ENCODE measurements at regions not wholly inside any gene's neighbourhood (a gene's known extent, or its start where the extent isn't known, plus 50 kb on each side); places are given as distances from the start of the nearest gene placed in this dataset.
"Not testable (repeated sequence)": the region's sequence is repeated elsewhere in the genome, so short reads cannot be mapped to it uniquely, and the experiment has no call there.

DNA sequence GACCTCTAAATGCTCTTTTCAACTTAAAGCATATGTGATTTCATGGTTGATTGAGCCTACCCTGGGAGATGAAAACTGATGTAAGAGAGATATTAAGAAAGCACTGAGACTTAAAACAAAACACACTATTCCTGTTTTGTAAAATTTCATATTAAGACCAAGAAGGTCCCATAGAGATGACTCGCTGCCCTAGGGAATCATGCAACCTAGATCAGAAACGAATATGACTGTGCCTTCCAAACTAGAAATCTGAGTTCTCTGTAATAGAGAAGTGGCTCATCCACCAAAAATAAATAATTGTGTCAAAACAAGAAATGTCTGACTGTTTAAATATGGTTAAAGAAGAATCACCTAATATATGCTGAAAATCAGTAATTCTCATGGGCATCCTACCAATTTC, 776.8 kb upstream of the SOX11 start:
- DNase-seq: no peak
- Histone ChIP-seq H3K27me3 (no peaks in the 10 kb centered on the region), H3K4me3 (no peak overlapping the region), H3K4me1 (no peaks in the 10 kb centered on the region), H3K9me3 (no peaks in the 10 kb centered on the region), H3K36me3 (no peaks in the 10 kb centered on the region), H3K27ac (no peak overlapping the region)
- TF ChIP-seq, protein P1, sequence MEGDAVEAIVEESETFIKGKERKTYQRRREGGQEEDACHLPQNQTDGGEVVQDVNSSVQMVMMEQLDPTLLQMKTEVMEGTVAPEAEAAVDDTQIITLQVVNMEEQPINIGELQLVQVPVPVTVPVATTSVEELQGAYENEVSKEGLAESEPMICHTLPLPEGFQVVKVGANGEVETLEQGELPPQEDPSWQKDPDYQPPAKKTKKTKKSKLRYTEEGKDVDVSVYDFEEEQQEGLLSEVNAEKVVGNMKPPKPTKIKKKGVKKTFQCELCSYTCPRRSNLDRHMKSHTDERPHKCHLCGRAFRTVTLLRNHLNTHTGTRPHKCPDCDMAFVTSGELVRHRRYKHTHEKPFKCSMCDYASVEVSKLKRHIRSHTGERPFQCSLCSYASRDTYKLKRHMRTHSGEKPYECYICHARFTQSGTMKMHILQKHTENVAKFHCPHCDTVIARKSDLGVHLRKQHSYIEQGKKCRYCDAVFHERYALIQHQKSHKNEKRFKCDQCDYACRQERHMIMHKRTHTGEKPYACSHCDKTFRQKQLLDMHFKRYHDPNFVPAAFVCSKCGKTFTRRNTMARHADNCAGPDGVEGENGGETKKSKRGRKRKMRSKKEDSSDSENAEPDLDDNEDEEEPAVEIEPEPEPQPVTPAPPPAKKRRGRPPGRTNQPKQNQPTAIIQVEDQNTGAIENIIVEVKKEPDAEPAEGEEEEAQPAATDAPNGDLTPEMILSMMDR (IDR thresholded peaks at IDR 0.05): no peak
- intact Hi-C loops (cut with DNase I; ENCODE audit: low total_unique reads): no loop called here

GRCh38 chr2:4916094-4916493, 776.1 kb upstream of the SOX11 start:
- no peak overlapping the region for H3K4me3 ChIP-seq
- intact Hi-C loops (cut with DNase I; ENCODE audit: low total_unique reads): no loop called here
- no peaks in the 10 kb centered on the region for H3K4me1 ChIP-seq
- no peak for DNase-seq
- H3K9me3 ChIP-seq: no peaks in the 10 kb centered on the region
- TF ChIP-seq, protein P1 (IDR thresholded peaks at IDR 0.05): no peak
- H3K27ac ChIP-seq: no peak overlapping the region
- H3K27me3 ChIP-seq: no peaks in the 10 kb centered on the region
- no peaks in the 10 kb centered on the region for H3K36me3 ChIP-seq

GRCh38 chr2:4930704-4931103, 761.5 kb upstream of the SOX11 start:
- H3K9me3 ChIP-seq: no peaks in the 10 kb centered on the region
- no peaks in the 10 kb centered on the region for H3K36me3 ChIP-seq
- H3K4me3 ChIP-seq: no peak overlapping the region
- no peaks in the 10 kb centered on the region for H3K27me3 ChIP-seq
- H3K27ac ChIP-seq: no peak overlapping the region
- no peak for DNase-seq
- H3K4me1 ChIP-seq: no peaks in the 10 kb centered on the region
- TF ChIP-seq, protein P1 (IDR thresholded peaks at IDR 0.05): no peak
- intact Hi-C loops (cut with DNase I; ENCODE audit: low total_unique reads): no loop called here

GRCh38 chr2:4931721-4932365, 760.3 kb upstream of the SOX11 start:
- Histone ChIP-seq H3K4me3 (no peak overlapping the region), H3K27me3 (no peaks in the 10 kb centered on the region), H3K36me3 (no peaks in the 10 kb centered on the region), H3K27ac (no peak overlapping the region), H3K4me1 (no peaks in the 10 kb centered on the region), H3K9me3 (no peaks in the 10 kb centered on the region)
- no peak for DNase-seq
- TF ChIP-seq, protein P1 (IDR thresholded peaks at IDR 0.05): no peak
- intact Hi-C loops (cut with DNase I; ENCODE audit: low total_unique reads): no loop called here

GRCh38 chr2:4935291-4935690, 756.9 kb upstream of the SOX11 start:
- H3K4me3 ChIP-seq; H3K36me3 ChIP-seq; H3K27me3 ChIP-seq; H3K4me1 ChIP-seq; DNase-seq; intact Hi-C loops (cut with DNase I; ENCODE audit: low total_unique reads); H3K27ac ChIP-seq; H3K9me3 ChIP-seq: not testable (repeated sequence)

- TF ChIP-seq, protein P1 (IDR thresholded peaks at IDR 0.05): no peak
- intact Hi-C loops (cut with DNase I; ENCODE audit: low total_unique reads): no loop called here
- Histone ChIP-seq H3K27me3 (no peaks in the 10 kb centered on the region), H3K4me3 (no peak overlapping the region), H3K9me3 (no peaks in the 10 kb centered on the region), H3K27ac (no peak overlapping the region), H3K36me3 (no peaks in the 10 kb centered on the region), H3K4me1 (no peaks in the 10 kb centered on the region)
- no peak for DNase-seq
Observed at GRCh38 chr2:4937550-4937949, 754.6 kb upstream of the SOX11 start.
